Skeletal muscle tissue (tissue), 3 donors: ENCODE measurements at regions not wholly inside any gene's neighbourhood (a gene's known extent, or its start where the extent isn't known, plus 50 kb on each side); places are given as distances from the start of the nearest gene placed in this dataset.

ENCODE experiments used
- H3K27ac ChIP-seq: one replicate; pipeline ENCODE4 v1.7.0; 2013; ENCODE audit warnings: mild to moderate bottlenecking, low read depth, low read length, inconsistent platforms
- H3K27me3 ChIP-seq, 3 donors: one replicate each; pipeline ENCODE4 v1.7.0; 2013; ENCODE audit warnings: low read length in 3 of 3; ENCODE audit not compliant: control insufficient read depth in 3 of 3, insufficient read depth in 3 of 3
- H3K36me3 ChIP-seq, 3 donors: one replicate each; pipeline ENCODE4 v1.7.0; 2013; ENCODE audit warnings: low read length in 3 of 3; ENCODE audit not compliant: control insufficient read depth in 3 of 3, insufficient read depth in 3 of 3
- H3K4me1 ChIP-seq, 3 donors: one replicate each; pipeline ENCODE4 v1.7.0; 2013; ENCODE audit warnings: low read length in 3 of 3, mild to moderate bottlenecking in 3 of 3; ENCODE audit not compliant: control insufficient read depth in 3 of 3, insufficient read depth in 3 of 3
- H3K4me3 ChIP-seq, 3 donors: one replicate each; pipeline ENCODE4 v1.7.0; 2013; ENCODE audit warnings: low read length in 3 of 3
- H3K9ac ChIP-seq, 3 donors: one replicate each; pipeline ENCODE4 v1.7.0; 2013; ENCODE audit warnings: low read length in 3 of 3, mild to moderate bottlenecking in 3 of 3, moderate library complexity in 2 of 3, low read depth in 1 of 3
- H3K9me3 ChIP-seq, 3 donors: one replicate each; pipeline ENCODE4 v1.7.0; 2013; ENCODE audit warnings: low read length in 3 of 3; ENCODE audit not compliant: control insufficient read depth in 3 of 3
- donor health status: Osteomylitis.

DNA sequence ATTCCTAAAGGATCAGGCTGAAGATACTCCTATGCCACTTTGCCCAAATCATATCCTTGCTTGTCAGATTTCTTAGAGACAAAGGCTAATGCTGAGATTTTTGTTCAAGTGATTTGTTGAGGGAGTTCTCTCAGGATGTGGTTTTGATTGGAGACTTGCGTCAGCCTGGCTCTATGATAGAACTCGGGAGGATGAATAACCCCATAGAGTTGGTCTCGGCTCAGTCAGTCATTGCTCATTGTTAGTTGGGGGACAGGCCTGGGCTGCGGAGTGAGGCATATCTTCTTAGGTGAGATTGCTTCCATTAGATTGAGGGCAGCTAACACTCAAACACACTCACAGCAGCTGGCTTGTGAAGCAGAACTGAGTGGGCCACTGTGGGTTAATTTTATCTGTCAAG lies 203.4 kb downstream of the KIF20B start:
- H3K9me3 ChIP-seq: no peaks in the 10 kb centered on the region
- H3K9ac ChIP-seq: no peak overlapping the region

DNA sequence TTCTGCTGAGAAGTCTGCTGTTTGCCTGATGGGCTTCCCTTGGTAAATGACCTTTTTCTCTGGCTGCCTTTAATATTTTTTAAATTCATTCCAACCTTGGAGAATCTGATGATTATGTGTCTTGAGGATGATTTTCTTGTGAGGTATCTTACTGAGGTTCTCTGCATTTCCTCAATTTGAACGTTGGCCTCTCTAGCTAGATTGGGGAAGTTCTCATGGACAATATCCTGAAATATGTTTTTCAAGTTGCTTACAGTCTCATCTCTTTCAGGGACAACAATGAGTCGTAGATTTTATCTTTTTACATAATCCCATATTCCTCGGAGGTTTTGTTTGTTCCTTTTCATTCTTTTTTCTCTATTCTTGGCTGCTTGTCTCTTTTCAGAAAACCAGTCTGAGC lies 208.4 kb downstream of the KIF20B start:
- H3K27ac ChIP-seq: no peak overlapping the region
- no peaks in the 10 kb centered on the region for H3K36me3 ChIP-seq
- no peak overlapping the region for H3K4me3 ChIP-seq
- H3K9me3 ChIP-seq: no peaks in the 10 kb centered on the region
- peaks cover 0 to 3% (median 0%) of the 10 kb centered on the region in 3 donors for H3K4me1 ChIP-seq
- peaks cover 0 to 3% (median 3%) of the 10 kb centered on the region in 3 donors for H3K27me3 ChIP-seq
- no peak overlapping the region for H3K9ac ChIP-seq

More for the DNA sequence above, 203.4 kb downstream of the KIF20B start:
- H3K27me3 ChIP-seq: no peaks in the 10 kb centered on the region
- H3K4me1 ChIP-seq: no peaks in the 10 kb centered on the region
- H3K27ac ChIP-seq: no peak overlapping the region
- H3K36me3 ChIP-seq: no peaks in the 10 kb centered on the region
- no peak overlapping the region for H3K4me3 ChIP-seq

DNA sequence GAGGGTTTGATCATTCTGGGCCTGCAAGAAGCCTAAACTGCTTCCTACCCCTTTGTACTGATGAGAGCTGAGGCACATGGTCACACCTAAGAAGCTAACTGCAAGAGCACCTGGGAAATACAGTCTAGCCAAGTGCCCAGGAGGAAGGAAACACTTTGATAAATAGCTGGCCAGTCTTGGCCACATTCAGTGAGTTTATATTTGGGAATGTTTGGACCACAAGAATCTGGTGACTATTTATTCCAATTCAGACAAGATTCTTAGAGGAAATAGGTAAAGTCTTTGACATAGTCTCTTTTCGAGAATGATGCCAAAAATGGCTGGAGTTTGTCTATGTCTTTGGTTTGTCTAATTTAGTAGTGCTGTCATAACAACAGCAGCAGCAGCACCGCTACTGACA lies 213.6 kb downstream of the KIF20B start:
- no peak overlapping the region for H3K27ac ChIP-seq
- H3K9ac ChIP-seq: no peak overlapping the region
- peaks cover 0 to 3% (median 3%) of the 10 kb centered on the region in 3 donors for H3K27me3 ChIP-seq
- no peaks in the 10 kb centered on the region for H3K36me3 ChIP-seq
- H3K9me3 ChIP-seq: no peaks in the 10 kb centered on the region
- H3K4me1 ChIP-seq: peaks cover 0 to 3% (median 0%) of the 10 kb centered on the region in 3 donors
- H3K4me3 ChIP-seq: no peak overlapping the region

DNA sequence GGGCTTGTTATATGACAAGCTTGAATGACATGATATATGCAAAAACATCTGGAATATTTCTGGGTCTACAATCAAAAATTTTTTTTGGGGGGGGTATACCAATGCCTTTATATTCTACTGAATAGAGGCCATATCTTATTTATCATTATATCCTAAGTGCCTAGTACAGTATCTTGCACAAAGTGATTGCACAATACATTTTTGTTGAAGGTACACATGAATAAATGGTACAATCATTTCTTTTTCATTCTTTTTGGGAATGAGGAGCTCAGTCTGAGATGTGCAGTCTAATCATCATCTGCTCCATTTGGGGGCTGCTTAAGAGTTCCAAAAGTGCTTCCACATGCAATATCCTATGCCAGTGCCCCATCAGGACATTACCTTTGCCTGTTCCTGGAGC lies 214.6 kb downstream of the KIF20B start:
- no peak overlapping the region for H3K9ac ChIP-seq
- no peak overlapping the region for H3K4me3 ChIP-seq
- no peaks in the 10 kb centered on the region for H3K9me3 ChIP-seq
- peaks cover 0 to 3% (median 2%) of the 10 kb centered on the region in 3 donors for H3K27me3 ChIP-seq
- no peaks in the 10 kb centered on the region for H3K36me3 ChIP-seq
- peaks cover 0 to 3% (median 0%) of the 10 kb centered on the region in 3 donors for H3K4me1 ChIP-seq
- H3K27ac ChIP-seq: no peak overlapping the region

DNA sequence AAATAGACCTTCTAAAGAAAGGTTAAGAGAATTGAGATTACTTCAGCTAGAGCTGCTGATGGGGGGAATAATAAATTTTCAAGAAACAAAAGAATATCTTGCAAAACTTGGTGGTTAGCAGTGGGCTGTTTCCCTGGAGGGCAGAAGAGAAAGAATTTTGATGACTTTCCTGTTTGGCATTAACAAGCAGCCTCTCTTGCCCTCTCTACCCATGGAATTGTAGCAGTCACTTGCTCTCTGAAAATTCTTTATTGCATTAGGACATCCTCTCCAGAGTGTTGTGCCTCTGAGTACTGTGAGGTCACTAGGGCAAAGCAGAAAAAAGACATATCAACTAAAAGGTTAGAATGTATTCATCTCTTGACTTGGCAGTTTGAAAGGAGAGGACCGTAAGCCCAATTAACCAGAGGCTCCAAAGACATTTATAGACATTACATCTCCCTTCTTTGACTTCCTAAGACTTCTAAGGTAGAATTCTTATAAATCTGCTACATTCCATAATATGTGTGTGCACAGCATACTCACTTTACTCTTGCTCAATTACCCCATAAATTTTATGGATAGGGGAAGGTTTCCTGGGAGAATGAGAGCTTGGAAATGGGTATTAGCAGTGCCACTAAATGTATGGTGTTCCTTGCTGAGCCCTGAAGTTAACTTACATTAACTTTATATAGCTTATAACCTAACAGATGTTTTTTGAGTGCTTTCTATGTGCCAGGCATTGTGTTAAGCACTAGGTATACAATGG lies 215.3 kb downstream of the KIF20B start:
- Histone ChIP-seq H3K9me3 (no peaks in the 10 kb centered on the region), H3K4me3 (no peak overlapping the region), H3K4me1 (no peaks in the 10 kb centered on the region), H3K9ac (no peak overlapping the region), H3K27me3 (no peaks in the 10 kb centered on the region), H3K27ac (no peak overlapping the region), H3K36me3 (no peaks in the 10 kb centered on the region)

DNA sequence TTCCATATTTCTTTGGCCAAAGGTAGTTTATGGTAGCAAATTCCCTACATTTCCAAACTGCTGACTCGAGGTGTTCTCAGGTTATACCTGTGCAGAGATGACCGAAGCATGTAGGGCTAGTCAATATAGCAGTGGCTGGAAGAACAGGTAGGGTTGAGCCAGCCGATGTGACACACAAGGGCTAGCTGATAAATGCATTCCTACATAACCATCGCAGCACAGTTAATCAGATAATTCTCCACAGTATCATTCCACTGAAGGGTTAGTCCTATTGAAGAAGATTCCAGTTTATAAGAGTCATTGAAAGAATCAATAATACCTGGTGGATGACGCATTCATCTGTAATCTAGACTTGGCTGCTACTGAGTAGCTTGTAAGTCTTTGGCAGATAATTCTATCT lies 220.0 kb downstream of the KIF20B start:
- H3K4me3 ChIP-seq: no peak overlapping the region
- H3K36me3 ChIP-seq: no peaks in the 10 kb centered on the region
- H3K9me3 ChIP-seq: no peaks in the 10 kb centered on the region
- H3K27ac ChIP-seq: no peak overlapping the region
- no peaks in the 10 kb centered on the region for H3K27me3 ChIP-seq
- no peak overlapping the region for H3K9ac ChIP-seq
- no peaks in the 10 kb centered on the region for H3K4me1 ChIP-seq

DNA sequence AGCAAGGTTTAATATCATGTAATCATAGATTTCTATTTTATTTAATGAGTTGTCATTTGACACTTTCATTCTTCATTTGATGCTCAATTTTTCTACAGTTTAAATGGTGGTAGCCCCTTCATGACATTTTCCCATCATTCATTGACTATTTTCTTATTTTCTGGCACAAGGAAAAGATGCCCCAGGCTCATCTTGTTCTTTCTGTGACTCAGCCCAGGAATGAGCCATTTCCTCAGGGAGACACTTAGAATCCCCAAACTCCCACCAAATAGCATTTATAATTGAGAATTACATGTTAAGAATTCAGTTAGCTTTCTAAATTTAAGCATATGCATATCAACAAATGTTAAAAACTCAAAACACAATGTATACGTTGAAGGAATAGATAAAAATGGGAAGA lies 222.3 kb downstream of the KIF20B start:
- H3K4me3 ChIP-seq: no peak overlapping the region
- no peaks in the 10 kb centered on the region for H3K9me3 ChIP-seq
- H3K36me3 ChIP-seq: no peaks in the 10 kb centered on the region
- H3K4me1 ChIP-seq: no peaks in the 10 kb centered on the region
- H3K9ac ChIP-seq: no peak overlapping the region
- H3K27me3 ChIP-seq: no peaks in the 10 kb centered on the region
- no peak overlapping the region for H3K27ac ChIP-seq

DNA sequence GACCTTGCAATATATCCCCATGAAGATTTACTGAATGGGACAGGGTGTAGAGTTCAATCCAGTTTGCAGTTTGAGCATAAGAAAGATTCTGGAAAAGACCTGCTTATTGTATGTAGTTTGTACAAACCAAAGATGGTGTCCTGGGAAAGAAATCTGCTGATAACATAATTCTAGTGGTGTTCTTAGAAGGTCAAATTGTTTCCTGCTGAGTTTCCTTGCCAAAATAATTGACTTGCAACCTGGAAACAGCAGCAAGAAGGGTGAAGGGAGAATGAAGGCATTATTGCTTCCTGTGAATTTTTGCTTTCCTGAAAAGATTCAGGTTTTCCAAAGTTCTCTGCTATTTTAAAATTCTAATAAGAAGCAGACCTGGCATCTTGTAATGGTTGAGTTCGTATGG lies 222.9 kb downstream of the KIF20B start:
- H3K4me1 ChIP-seq: no peaks in the 10 kb centered on the region
- no peak overlapping the region for H3K4me3 ChIP-seq
- no peak overlapping the region for H3K27ac ChIP-seq
- H3K36me3 ChIP-seq: no peaks in the 10 kb centered on the region
- H3K9me3 ChIP-seq: no peaks in the 10 kb centered on the region
- H3K9ac ChIP-seq: no peak overlapping the region
- no peaks in the 10 kb centered on the region for H3K27me3 ChIP-seq

DNA sequence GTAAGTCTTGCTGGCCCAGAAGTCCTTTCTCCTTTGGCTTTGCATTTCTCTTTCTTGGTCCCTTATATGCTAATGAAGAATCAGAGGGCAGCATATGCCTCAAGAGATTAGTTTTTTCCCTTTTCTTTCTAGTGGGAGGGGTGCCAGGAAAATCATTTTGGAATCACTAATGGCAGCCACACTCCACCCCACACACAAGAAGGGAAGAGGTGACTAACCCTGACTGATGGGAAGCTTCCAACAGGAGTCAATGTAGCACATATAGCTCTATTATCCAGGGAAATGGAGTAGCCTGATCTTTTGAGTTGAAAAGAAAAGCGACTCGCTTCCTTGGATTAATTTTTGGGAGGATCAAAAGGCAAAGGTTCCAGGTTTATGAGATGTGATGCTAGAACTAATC lies 225.3 kb downstream of the KIF20B start:
- Histone ChIP-seq H3K27ac (no peak overlapping the region), H3K4me1 (no peaks in the 10 kb centered on the region), H3K9me3 (no peaks in the 10 kb centered on the region), H3K4me3 (no peak overlapping the region), H3K9ac (no peak overlapping the region), H3K36me3 (no peaks in the 10 kb centered on the region), H3K27me3 (no peaks in the 10 kb centered on the region)

DNA sequence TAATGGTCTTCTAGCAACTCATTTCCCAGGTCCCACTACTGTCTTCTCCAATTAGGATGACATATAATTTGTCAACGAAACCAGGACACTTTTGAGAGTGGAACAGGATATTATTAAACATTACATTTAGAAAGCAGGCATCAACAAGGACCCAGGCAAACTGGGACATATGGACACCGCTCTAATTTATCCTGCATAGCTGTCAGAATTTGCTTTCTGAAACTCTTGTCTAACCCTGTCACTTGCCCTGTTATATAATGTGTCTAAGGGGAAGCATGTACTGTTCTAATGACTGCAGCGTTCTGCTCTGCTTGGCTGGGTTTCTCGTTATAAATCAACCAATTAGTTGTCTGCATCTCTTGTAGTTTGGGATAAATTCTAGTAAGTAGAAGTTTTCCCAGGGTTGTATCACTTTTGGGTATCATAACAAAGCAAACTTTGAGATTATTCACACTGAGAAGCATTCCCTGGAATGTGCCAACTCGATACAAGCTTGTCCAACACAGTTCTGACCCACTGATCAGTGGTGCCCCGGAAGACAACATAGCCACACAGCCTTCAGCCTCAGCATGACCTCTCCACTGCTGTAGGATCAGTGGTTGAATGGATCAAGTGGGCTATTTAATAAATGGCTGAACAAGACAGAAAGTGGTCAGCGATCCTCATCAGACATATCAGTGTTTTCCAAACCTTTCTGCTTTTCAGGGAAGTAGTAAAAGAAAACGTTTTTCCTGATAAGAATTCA lies 228.1 kb downstream of the KIF20B start:
- Histone ChIP-seq H3K27ac (no peak overlapping the region), H3K4me1 (no peaks in the 10 kb centered on the region), H3K4me3 (no peak overlapping the region), H3K36me3 (no peaks in the 10 kb centered on the region), H3K9me3 (no peaks in the 10 kb centered on the region), H3K9ac (no peak overlapping the region), H3K27me3 (no peaks in the 10 kb centered on the region)
